SJCRH30 (cell line): ENCODE measurements at regions not wholly inside any gene's neighbourhood (a gene's known extent, or its start where the extent isn't known, plus 50 kb on each side); places are given as distances from the start of the nearest gene placed in this dataset.

Experiments used
- DNase-seq, 2 experiments: peaks; one replicate each; pipeline ENCODE4 v3.0.0-alpha.2; 2015 to 2020
- H3K27ac ChIP-seq: fragments of 250-450 bp; sonication (Bioruptor Pico); 2 replicates; pipeline ENCODE4 v1.5.1; 2020; ENCODE audit warnings: mild to moderate bottlenecking, moderate library complexity
- H3K27me3 ChIP-seq: fragments of 250-450 bp; sonication (Bioruptor Pico); 2 replicates; pipeline ENCODE4 v1.5.1; 2020; ENCODE audit warnings: mild to moderate bottlenecking, moderate library complexity
- H3K36me3 ChIP-seq: fragments of 250-450 bp; sonication (Bioruptor Pico); 2 replicates; pipeline ENCODE4 v1.5.1; 2020; ENCODE audit warnings: mild to moderate bottlenecking, moderate library complexity
- H3K4me1 ChIP-seq: fragments of 250-450 bp; sonication (Bioruptor Pico); 2 replicates; pipeline ENCODE4 v1.5.1; 2020; ENCODE audit warnings: mild to moderate bottlenecking, moderate library complexity
- H3K4me3 ChIP-seq: fragments of 250-450 bp; sonication (Bioruptor Pico); 2 replicates; pipeline ENCODE4 v1.5.1; 2020; ENCODE audit warnings: mild to moderate bottlenecking, moderate library complexity
- H3K9me3 ChIP-seq: fragments of 250-450 bp; sonication (Bioruptor Pico); replicated peaks from 2 replicates; pipeline ENCODE4 v1.5.1; 2020; ENCODE audit warnings: mild to moderate bottlenecking, moderate library complexity

GRCh38 chr1:193730017-193730416 is 543.6 kb upstream of the B3GALT2 start:
- H3K4me3 ChIP-seq: no peak overlapping the region
- H3K27me3 ChIP-seq: no peaks in the 10 kb centered on the region
- no peaks in the 10 kb centered on the region for H3K9me3 ChIP-seq
- DNase-seq: no peak
- no peaks in the 10 kb centered on the region for H3K4me1 ChIP-seq
- no peak overlapping the region for H3K27ac ChIP-seq
- H3K36me3 ChIP-seq: no peaks in the 10 kb centered on the region

GRCh38 chr1:193729429-193729828 is 543.0 kb upstream of the B3GALT2 start:
- no peak for DNase-seq
- Histone ChIP-seq H3K4me3 (no peak overlapping the region), H3K9me3 (no peaks in the 10 kb centered on the region), H3K4me1 (no peaks in the 10 kb centered on the region), H3K36me3 (no peaks in the 10 kb centered on the region), H3K27me3 (no peaks in the 10 kb centered on the region), H3K27ac (no peak overlapping the region)

- Histone ChIP-seq H3K36me3 (no peaks in the 10 kb centered on the region), H3K27ac (no peak overlapping the region), H3K9me3 (no peaks in the 10 kb centered on the region), H3K27me3 (no peaks in the 10 kb centered on the region), H3K4me3 (no peak overlapping the region), H3K4me1 (no peaks in the 10 kb centered on the region)
- DNase-seq: no peak
Measured at GRCh38 chr1:193727850-193728249, 541.4 kb upstream of the B3GALT2 start.

GRCh38 chr1:193726722-193727121 is 540.3 kb upstream of the B3GALT2 start:
- H3K4me3 ChIP-seq: no peak overlapping the region
- no peaks in the 10 kb centered on the region for H3K9me3 ChIP-seq
- H3K27ac ChIP-seq: no peak overlapping the region
- H3K27me3 ChIP-seq: no peaks in the 10 kb centered on the region
- no peak for DNase-seq
- no peaks in the 10 kb centered on the region for H3K36me3 ChIP-seq
- H3K4me1 ChIP-seq: no peaks in the 10 kb centered on the region

- H3K27me3 ChIP-seq: no peaks in the 10 kb centered on the region
Measured at GRCh38 chr1:193712392-193712791, 526.0 kb upstream of the B3GALT2 start.

GRCh38 chr1:193709607-193710006 is 523.2 kb upstream of the B3GALT2 start:
- no peak for DNase-seq
- H3K4me1 ChIP-seq: no peaks in the 10 kb centered on the region
- H3K27me3 ChIP-seq: no peaks in the 10 kb centered on the region
- no peaks in the 10 kb centered on the region for H3K36me3 ChIP-seq
- H3K9me3 ChIP-seq: no peaks in the 10 kb centered on the region
- H3K27ac ChIP-seq: no peak overlapping the region
- no peak overlapping the region for H3K4me3 ChIP-seq

More at GRCh38 chr1:193712392-193712791, 526.0 kb upstream of the B3GALT2 start:
- Histone ChIP-seq H3K27ac (no peak overlapping the region), H3K36me3 (no peaks in the 10 kb centered on the region), H3K4me3 (no peak overlapping the region), H3K9me3 (no peaks in the 10 kb centered on the region), H3K4me1 (no peaks in the 10 kb centered on the region)
- no peak for DNase-seq

GRCh38 chr1:193707271-193708021 is 521.0 kb upstream of the B3GALT2 start:
- DNase-seq: peak in 1 of 2 experiments; percentile 1
- no peaks in the 10 kb centered on the region for H3K27me3 ChIP-seq
- H3K4me1 ChIP-seq: no peaks in the 10 kb centered on the region
- H3K27ac ChIP-seq: no peak overlapping the region
- H3K9me3 ChIP-seq: no peaks in the 10 kb centered on the region
- H3K4me3 ChIP-seq: no peak overlapping the region
- no peaks in the 10 kb centered on the region for H3K36me3 ChIP-seq

- Histone ChIP-seq H3K27me3 (no peaks in the 10 kb centered on the region), H3K4me3 (no peak overlapping the region), H3K4me1 (no peaks in the 10 kb centered on the region), H3K9me3 (no peaks in the 10 kb centered on the region), H3K27ac (no peak overlapping the region), H3K36me3 (no peaks in the 10 kb centered on the region)
- no peak for DNase-seq
Measured at GRCh38 chr1:193706766-193707165, 520.4 kb upstream of the B3GALT2 start.

- no peaks in the 10 kb centered on the region for H3K4me1 ChIP-seq
- no peaks in the 10 kb centered on the region for H3K9me3 ChIP-seq
- H3K36me3 ChIP-seq: no peaks in the 10 kb centered on the region
- H3K27me3 ChIP-seq: no peaks in the 10 kb centered on the region
- no peak overlapping the region for H3K4me3 ChIP-seq
- no peak for DNase-seq
- no peak overlapping the region for H3K27ac ChIP-seq
Measured at GRCh38 chr1:193705554-193705981, 519.2 kb upstream of the B3GALT2 start.

- no peaks in the 10 kb centered on the region for H3K9me3 ChIP-seq
Measured at GRCh38 chr1:193703655-193704054, 517.2 kb upstream of the B3GALT2 start.

GRCh38 chr1:193703121-193703520 is 516.7 kb upstream of the B3GALT2 start:
- Histone ChIP-seq H3K9me3 (no peaks in the 10 kb centered on the region), H3K4me3 (no peak overlapping the region), H3K27ac (no peak overlapping the region), H3K4me1 (no peaks in the 10 kb centered on the region), H3K36me3 (no peaks in the 10 kb centered on the region), H3K27me3 (no peaks in the 10 kb centered on the region)
- DNase-seq: no peak

More at GRCh38 chr1:193703655-193704054, 517.2 kb upstream of the B3GALT2 start:
- Histone ChIP-seq H3K36me3 (no peaks in the 10 kb centered on the region), H3K27me3 (no peaks in the 10 kb centered on the region), H3K4me1 (no peaks in the 10 kb centered on the region), H3K27ac (no peak overlapping the region), H3K4me3 (no peak overlapping the region)
- no peak for DNase-seq

- no peak overlapping the region for H3K27ac ChIP-seq
- H3K4me3 ChIP-seq: no peak overlapping the region
- no peaks in the 10 kb centered on the region for H3K4me1 ChIP-seq
- H3K27me3 ChIP-seq: no peaks in the 10 kb centered on the region
- no peaks in the 10 kb centered on the region for H3K36me3 ChIP-seq
- no peaks in the 10 kb centered on the region for H3K9me3 ChIP-seq
- no peak for DNase-seq
Measured at GRCh38 chr1:193701759-193702158, 515.3 kb upstream of the B3GALT2 start.

GRCh38 chr1:193700710-193701355 is 514.4 kb upstream of the B3GALT2 start:
- Histone ChIP-seq H3K4me1 (no peaks in the 10 kb centered on the region), H3K36me3 (no peaks in the 10 kb centered on the region), H3K4me3 (no peak overlapping the region), H3K9me3 (no peaks in the 10 kb centered on the region), H3K27me3 (no peaks in the 10 kb centered on the region), H3K27ac (no peak overlapping the region)
- no peak for DNase-seq

- Histone ChIP-seq H3K4me1 (no peaks in the 10 kb centered on the region), H3K27me3 (no peaks in the 10 kb centered on the region), H3K4me3 (no peak overlapping the region), H3K36me3 (no peaks in the 10 kb centered on the region), H3K27ac (no peak overlapping the region), H3K9me3 (no peaks in the 10 kb centered on the region)
- DNase-seq: no peak
Measured at GRCh38 chr1:193699261-193699660, 512.8 kb upstream of the B3GALT2 start.

- no peaks in the 10 kb centered on the region for H3K36me3 ChIP-seq
- no peak overlapping the region for H3K4me3 ChIP-seq
- H3K27me3 ChIP-seq: no peaks in the 10 kb centered on the region
- no peak for DNase-seq
- H3K9me3 ChIP-seq: no peaks in the 10 kb centered on the region
- no peaks in the 10 kb centered on the region for H3K4me1 ChIP-seq
- H3K27ac ChIP-seq: no peak overlapping the region
Measured at GRCh38 chr1:193697776-193698175, 511.4 kb upstream of the B3GALT2 start.
